BE2C (cell line): ENCODE measurements at regions not wholly inside any gene's neighbourhood (a gene's known extent, or its start where the extent isn't known, plus 50 kb on each side); places are given as distances from the start of the nearest gene placed in this dataset.

Experiments used
- DNase-seq: peaks from one replicate; pipeline ENCODE4 v3.0.0-alpha.2; 2020
- H3K27me3 ChIP-seq: fragments of 250-450 bp; sonication (Bioruptor Pico); 2 replicates; pipeline ENCODE4 v1.5.1; 2020; ENCODE audit warnings: mild to moderate bottlenecking
- H3K36me3 ChIP-seq: fragments of 250-450 bp; sonication (Bioruptor Pico); 2 replicates; pipeline ENCODE4 v1.5.1; 2020; ENCODE audit warnings: mild to moderate bottlenecking
- H3K4me1 ChIP-seq: fragments of 250-450 bp; sonication (Bioruptor Pico); 2 replicates; pipeline ENCODE4 v1.5.1; 2020
- H3K4me3 ChIP-seq: 2 replicates; pipeline ENCODE4 v1.5.1; 2011; ENCODE audit warnings: low read depth, low read length
- H3K9me3 ChIP-seq: fragments of 250-450 bp; sonication (Bioruptor Pico); 2 replicates; pipeline ENCODE4 v1.5.1; 2020
- TF ChIP-seq, protein P1 (sequence below): IDR thresholded peaks from 2 replicates; pipeline ENCODE4 v1.5.1; 2012; ENCODE audit warnings: mild to moderate bottlenecking, low read depth, low read length

DNA sequence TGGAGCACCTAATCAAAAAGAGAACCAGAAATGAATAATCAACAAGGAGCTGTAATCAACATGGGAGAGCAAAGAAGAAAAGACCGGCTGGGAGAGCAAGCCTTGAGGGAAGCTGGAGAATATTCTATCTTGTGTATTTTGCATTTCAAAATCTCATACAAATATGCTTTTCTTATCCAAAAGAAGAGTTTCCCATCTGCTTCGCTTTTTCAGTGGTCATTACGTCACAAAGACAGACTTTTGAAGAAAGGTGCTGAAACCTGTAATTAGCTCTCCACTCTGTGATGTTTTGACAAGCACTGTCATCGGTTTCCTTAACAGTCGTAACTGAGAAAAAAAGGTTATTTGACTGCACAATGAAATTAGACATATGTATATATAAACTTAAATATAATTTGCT lies 139.1 kb upstream of the TACR1 start:
- Histone ChIP-seq H3K9me3 (no peaks in the 10 kb centered on the region), H3K4me1 (no peaks in the 10 kb centered on the region), H3K27me3 (no peaks in the 10 kb centered on the region), H3K36me3 (no peaks in the 10 kb centered on the region), H3K4me3 (no peak overlapping the region)
- no peak for DNase-seq
- TF ChIP-seq, protein P1, sequence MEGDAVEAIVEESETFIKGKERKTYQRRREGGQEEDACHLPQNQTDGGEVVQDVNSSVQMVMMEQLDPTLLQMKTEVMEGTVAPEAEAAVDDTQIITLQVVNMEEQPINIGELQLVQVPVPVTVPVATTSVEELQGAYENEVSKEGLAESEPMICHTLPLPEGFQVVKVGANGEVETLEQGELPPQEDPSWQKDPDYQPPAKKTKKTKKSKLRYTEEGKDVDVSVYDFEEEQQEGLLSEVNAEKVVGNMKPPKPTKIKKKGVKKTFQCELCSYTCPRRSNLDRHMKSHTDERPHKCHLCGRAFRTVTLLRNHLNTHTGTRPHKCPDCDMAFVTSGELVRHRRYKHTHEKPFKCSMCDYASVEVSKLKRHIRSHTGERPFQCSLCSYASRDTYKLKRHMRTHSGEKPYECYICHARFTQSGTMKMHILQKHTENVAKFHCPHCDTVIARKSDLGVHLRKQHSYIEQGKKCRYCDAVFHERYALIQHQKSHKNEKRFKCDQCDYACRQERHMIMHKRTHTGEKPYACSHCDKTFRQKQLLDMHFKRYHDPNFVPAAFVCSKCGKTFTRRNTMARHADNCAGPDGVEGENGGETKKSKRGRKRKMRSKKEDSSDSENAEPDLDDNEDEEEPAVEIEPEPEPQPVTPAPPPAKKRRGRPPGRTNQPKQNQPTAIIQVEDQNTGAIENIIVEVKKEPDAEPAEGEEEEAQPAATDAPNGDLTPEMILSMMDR = no peak

DNA sequence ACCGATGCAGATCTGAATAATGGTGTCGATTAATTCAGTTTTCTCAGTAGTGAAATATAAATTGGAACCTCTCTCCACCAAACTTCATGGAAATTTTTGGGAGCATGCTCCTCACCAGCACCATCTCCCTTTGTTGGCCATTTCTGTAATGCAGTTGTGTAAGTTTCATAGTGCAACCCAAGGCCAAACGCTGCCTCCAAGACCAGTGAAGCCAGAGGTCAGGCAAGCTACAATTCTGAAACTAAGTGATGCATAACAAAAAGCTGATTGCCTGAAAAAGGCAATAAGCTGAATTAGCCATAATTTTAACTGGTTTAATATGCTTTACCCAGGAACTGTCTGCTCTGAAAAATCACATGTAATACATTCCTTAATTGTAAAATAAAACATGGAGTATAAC lies 138.3 kb upstream of the TACR1 start:
- DNase-seq = no peak

DNA sequence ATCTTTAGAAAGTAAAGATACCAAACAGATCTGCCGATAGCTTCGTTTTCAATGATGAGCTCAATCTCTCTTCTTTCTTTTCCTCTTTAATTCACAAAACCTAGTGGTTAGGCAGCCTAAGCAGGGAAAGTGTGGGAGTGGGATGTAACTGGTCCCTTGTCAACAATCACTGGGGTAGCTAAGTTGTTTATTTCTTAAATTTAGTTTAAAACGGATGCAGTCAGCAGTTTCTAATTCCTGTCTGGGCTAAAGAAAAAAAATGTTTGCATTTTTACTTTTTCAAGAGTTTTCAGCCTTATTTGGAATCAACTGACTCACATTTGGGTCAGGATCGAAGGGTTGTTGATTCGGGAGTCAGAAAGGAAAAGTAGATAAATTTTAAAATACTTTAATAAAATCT lies 137.7 kb upstream of the TACR1 start:
- no peaks in the 10 kb centered on the region for H3K4me1 ChIP-seq
- H3K9me3 ChIP-seq = no peaks in the 10 kb centered on the region
- DNase-seq = no peak
- TF ChIP-seq, protein P1 = no peak
- no peaks in the 10 kb centered on the region for H3K36me3 ChIP-seq
- no peak overlapping the region for H3K4me3 ChIP-seq
- H3K27me3 ChIP-seq = no peaks in the 10 kb centered on the region

More for the DNA sequence above, 138.3 kb upstream of the TACR1 start:
- Histone ChIP-seq H3K27me3 (no peaks in the 10 kb centered on the region), H3K9me3 (no peaks in the 10 kb centered on the region), H3K4me1 (no peaks in the 10 kb centered on the region), H3K4me3 (no peak overlapping the region), H3K36me3 (no peaks in the 10 kb centered on the region)
- TF ChIP-seq, protein P1 = no peak

DNA sequence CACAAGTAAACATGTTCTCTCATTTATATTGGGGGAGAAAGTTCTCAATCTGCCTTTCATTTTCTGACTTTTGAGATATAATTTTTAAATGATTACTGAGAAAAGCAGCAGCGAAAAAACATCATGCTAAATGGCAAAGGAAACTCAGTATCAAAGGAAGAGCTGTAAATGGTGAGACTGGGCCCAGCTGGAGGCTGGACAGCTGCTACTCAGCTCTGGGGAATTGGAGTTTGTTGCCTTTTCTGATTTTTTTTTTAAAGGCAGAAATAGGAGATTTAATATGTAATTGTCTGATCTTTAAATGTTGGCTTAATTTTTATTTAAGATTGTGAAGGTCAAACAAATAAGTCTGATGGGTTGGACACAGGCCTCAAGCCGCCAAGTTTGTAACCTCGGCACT lies 137.1 kb upstream of the TACR1 start:
- no peaks in the 10 kb centered on the region for H3K27me3 ChIP-seq
- H3K36me3 ChIP-seq = no peaks in the 10 kb centered on the region
- TF ChIP-seq, protein P1 = no peak
- no peak for DNase-seq
- H3K9me3 ChIP-seq = no peaks in the 10 kb centered on the region
- H3K4me1 ChIP-seq = no peaks in the 10 kb centered on the region
- no peak overlapping the region for H3K4me3 ChIP-seq

DNA sequence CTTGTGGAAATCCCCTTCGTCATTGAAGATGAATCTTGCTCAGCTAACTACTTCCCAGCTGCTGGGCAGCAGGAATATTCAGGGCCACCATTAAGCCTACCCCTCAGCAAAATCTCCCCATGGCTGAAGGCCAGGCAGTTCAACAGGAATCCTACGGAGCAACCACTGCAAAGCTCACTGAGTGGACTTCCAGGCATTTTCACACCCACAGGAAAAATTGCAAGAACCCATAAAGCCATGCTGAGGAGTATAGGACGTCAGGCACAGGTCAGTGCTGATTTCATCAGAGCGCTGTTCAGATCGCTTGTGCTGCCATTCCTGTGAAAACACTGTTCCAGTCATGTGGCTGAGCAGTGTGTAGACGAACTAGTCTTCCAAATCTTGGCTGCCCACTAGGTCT lies 134.8 kb upstream of the TACR1 start:
- no peaks in the 10 kb centered on the region for H3K36me3 ChIP-seq
- no peaks in the 10 kb centered on the region for H3K4me1 ChIP-seq
- no peaks in the 10 kb centered on the region for H3K9me3 ChIP-seq
- TF ChIP-seq, protein P1 = no peak
- H3K27me3 ChIP-seq = no peaks in the 10 kb centered on the region
- no peak overlapping the region for H3K4me3 ChIP-seq
- no peak for DNase-seq

DNA sequence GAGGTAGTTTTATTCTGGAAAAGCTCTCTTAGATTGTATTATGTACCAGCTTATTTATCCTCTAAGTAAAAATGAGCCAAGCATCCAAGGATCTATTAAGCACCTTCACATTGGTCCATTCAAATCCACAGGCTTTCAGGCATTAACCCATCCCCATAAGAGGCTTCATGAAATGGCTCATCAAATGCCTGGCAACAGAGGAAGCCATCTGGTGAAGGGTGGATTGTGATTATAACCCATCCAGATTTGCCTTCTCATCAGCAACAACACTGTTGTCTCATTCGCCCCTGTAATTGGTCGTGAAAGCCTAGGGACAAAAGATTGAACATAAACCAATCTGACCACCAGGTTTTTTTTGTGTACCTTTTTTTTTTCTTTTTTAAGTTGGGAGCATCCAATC lies 134.3 kb upstream of the TACR1 start:
- Histone ChIP-seq H3K4me1 (no peaks in the 10 kb centered on the region), H3K4me3 (no peak overlapping the region), H3K36me3 (no peaks in the 10 kb centered on the region), H3K27me3 (no peaks in the 10 kb centered on the region), H3K9me3 (no peaks in the 10 kb centered on the region)
- DNase-seq = no peak
- TF ChIP-seq, protein P1 = no peak
